Neutrophil (primary cell): ENCODE measurements at regions not wholly inside any gene's neighbourhood (a gene's known extent, or its start where the extent isn't known, plus 50 kb on each side); places are given as distances from the start of the nearest gene placed in this dataset.

Experiments used
- H3K27ac ChIP-seq: fragments of 200-600 bp; sonication (generic); 2 replicates; pipeline ENCODE4 v1.5.1; 2016; ENCODE audit warnings: mild to moderate bottlenecking, moderate library complexity
- H3K27me3 ChIP-seq: fragments of 200-600 bp; sonication (generic); 2 replicates; pipeline ENCODE4 v1.6.0; 2016; ENCODE audit warnings: mild to moderate bottlenecking
- H3K36me3 ChIP-seq: fragments of 200-600 bp; sonication (generic); 2 replicates; pipeline ENCODE4 v1.5.1; 2017
- H3K4me1 ChIP-seq, 2 experiments: fragments of 200-600 bp in 1 of 2; sonication (generic) in 1 of 2; 1 replicate in 1 of 2; 2 replicates in 1 of 2; pipeline versions ENCODE4 v1.5.1 to v1.6.1; 2013 to 2016; ENCODE audit warnings: low read depth in 1 of 2, low read length in 1 of 2, mild to moderate bottlenecking in 1 of 2, moderate library complexity in 1 of 2; ENCODE audit not compliant: control insufficient read depth in 1 of 2, insufficient read depth in 1 of 2
- H3K4me3 ChIP-seq, 2 experiments: fragments of 200-600 bp in 1 of 2; sonication (generic) in 1 of 2; 1 replicate in 1 of 2; 2 replicates in 1 of 2; pipeline ENCODE4 v1.5.1; 2013 to 2016; ENCODE audit warnings: low read depth in 1 of 2, low read length in 1 of 2, mild to moderate bottlenecking in 1 of 2, moderate library complexity in 1 of 2
- H3K9me3 ChIP-seq: fragments of 200-600 bp; sonication (generic); 2 replicates; pipeline ENCODE4 v1.5.1; 2016
- TF ChIP-seq, protein P1 (sequence below): fragments of 200-600 bp; sonication (generic); IDR thresholded peaks from 2 replicates; pipeline ENCODE4 v1.5.1; 2016; ENCODE audit warnings: antibody characterized with exemption

DNA sequence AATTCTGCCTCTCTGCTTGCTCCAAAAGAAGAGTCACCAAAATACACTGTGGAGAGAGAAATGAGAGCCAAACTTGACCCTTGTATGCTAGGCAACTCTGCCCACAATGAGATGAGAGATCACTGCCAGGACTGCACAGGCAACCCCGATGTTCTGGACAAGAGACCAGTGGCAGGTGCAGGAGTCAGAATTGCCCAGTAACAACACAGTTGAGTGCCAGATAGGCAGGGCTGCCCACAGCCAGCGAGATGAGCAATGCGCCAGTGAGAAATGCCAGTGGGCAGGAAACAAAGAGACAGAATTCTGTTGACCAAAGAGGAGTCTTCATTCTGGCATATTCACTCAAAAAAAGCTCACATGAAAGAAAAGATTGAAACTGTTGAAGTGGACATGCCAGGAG is 570.7 kb downstream of the CAAP1 start:
- no peaks in the 10 kb centered on the region for H3K4me1 ChIP-seq
- no peak overlapping the region for H3K27ac ChIP-seq
- TF ChIP-seq, protein P1, sequence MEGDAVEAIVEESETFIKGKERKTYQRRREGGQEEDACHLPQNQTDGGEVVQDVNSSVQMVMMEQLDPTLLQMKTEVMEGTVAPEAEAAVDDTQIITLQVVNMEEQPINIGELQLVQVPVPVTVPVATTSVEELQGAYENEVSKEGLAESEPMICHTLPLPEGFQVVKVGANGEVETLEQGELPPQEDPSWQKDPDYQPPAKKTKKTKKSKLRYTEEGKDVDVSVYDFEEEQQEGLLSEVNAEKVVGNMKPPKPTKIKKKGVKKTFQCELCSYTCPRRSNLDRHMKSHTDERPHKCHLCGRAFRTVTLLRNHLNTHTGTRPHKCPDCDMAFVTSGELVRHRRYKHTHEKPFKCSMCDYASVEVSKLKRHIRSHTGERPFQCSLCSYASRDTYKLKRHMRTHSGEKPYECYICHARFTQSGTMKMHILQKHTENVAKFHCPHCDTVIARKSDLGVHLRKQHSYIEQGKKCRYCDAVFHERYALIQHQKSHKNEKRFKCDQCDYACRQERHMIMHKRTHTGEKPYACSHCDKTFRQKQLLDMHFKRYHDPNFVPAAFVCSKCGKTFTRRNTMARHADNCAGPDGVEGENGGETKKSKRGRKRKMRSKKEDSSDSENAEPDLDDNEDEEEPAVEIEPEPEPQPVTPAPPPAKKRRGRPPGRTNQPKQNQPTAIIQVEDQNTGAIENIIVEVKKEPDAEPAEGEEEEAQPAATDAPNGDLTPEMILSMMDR, result no peak
- H3K9me3 ChIP-seq, result no peaks in the 10 kb centered on the region
- H3K4me3 ChIP-seq, result no peak overlapping the region
- no peaks in the 10 kb centered on the region for H3K36me3 ChIP-seq
- no peaks in the 10 kb centered on the region for H3K27me3 ChIP-seq

DNA sequence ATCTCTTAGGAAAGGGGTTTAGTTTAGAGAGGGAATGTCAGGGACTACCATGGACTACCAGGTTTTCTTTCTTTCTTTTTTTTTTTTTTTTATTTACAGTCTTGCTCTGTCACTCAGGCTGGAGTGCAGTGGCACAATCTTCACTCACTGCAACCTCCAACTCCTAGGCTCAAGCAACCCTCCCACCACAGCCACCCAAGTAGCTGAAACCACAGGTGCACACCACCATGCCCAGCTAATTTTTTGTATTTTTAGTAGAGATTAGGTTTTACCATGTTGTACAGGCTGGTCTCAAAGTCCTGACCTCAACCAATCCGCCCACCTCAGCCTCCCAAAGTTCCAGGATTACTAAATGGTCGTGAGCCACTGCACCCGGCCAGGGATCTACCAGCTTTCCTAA is 572.7 kb downstream of the CAAP1 start:
- Histone ChIP-seq H3K4me3 (no peak overlapping the region), H3K36me3 (no peaks in the 10 kb centered on the region), H3K9me3 (no peaks in the 10 kb centered on the region), H3K4me1 (no peaks in the 10 kb centered on the region), H3K27ac (no peak overlapping the region), H3K27me3 (no peaks in the 10 kb centered on the region)
- TF ChIP-seq, protein P1, result no peak

DNA sequence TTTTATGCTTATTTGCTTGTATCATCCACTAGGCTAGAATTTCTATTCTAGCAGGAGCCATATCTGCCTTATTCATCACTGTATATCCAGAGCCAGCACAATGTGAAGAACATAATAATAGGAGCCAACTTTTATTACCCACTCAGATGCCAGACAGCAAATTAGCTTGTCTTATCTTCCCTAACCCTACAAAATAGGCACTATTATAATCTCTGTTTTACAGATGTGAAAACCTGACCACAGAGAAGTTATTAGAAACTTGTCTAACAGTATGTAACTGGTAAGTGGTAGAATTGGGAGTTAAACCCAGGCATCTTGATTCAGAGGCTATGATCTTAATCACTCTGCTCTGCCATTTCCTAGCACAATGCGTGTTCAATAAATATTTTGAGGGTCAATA is 579.5 kb downstream of the CAAP1 start:
- Histone ChIP-seq H3K27me3 (no peaks in the 10 kb centered on the region), H3K27ac (no peak overlapping the region), H3K36me3 (no peaks in the 10 kb centered on the region), H3K9me3 (no peaks in the 10 kb centered on the region), H3K4me1 (no peaks in the 10 kb centered on the region), H3K4me3 (no peak overlapping the region)
- TF ChIP-seq, protein P1, result no peak

DNA sequence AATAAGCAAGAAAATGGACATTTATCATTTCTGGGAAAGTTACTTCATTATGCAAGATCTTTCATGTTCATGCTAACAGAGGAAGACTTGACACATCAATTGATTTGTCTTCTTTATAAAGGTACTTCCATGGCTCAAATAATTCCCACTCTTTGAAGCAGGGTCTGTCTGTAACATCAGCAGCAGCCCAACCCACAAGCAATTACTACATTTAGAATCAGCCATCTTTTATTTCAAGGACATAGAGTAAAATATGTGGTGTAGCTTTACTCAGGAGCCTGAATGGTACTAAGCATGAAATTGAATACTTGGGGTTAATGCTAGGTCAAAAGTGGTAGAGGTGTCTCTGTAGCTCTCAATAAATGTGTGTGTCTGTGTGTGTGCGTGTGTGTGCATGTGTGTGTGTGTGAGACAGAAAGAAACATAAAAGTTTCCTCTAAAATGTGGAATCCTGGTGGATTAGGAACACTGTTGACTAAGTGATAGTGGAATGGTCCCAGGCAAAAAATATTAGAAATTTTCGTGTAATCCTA is 581.1 kb downstream of the CAAP1 start:
- TF ChIP-seq, protein P1, result no peak
- Histone ChIP-seq H3K27ac (no peak overlapping the region), H3K27me3 (no peaks in the 10 kb centered on the region), H3K4me3 (no peak overlapping the region), H3K9me3 (no peaks in the 10 kb centered on the region), H3K4me1 (no peaks in the 10 kb centered on the region), H3K36me3 (no peaks in the 10 kb centered on the region)

DNA sequence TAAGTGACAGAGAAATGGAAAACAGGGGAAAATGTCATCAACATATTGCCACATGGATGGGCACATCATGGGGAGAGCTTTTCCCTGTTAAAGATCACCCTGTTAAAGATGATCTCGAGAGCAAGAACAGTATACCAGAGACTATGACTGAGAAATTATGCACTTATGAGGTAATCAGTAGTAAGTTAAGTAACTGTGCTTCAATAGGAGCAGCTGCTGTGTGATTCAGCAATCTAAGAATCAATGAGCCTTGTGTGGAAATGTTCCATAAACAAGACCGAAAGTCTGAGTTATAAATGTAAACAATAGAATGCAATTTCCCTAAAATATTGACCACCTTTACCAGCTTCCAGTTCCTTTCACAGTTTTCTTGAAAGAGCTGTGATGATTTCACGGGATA is 582.3 kb downstream of the CAAP1 start:
- H3K27ac ChIP-seq, result no peak overlapping the region
- no peaks in the 10 kb centered on the region for H3K4me1 ChIP-seq
- no peak overlapping the region for H3K4me3 ChIP-seq
- no peaks in the 10 kb centered on the region for H3K9me3 ChIP-seq
- no peaks in the 10 kb centered on the region for H3K27me3 ChIP-seq
- TF ChIP-seq, protein P1, result no peak
- H3K36me3 ChIP-seq, result no peaks in the 10 kb centered on the region

DNA sequence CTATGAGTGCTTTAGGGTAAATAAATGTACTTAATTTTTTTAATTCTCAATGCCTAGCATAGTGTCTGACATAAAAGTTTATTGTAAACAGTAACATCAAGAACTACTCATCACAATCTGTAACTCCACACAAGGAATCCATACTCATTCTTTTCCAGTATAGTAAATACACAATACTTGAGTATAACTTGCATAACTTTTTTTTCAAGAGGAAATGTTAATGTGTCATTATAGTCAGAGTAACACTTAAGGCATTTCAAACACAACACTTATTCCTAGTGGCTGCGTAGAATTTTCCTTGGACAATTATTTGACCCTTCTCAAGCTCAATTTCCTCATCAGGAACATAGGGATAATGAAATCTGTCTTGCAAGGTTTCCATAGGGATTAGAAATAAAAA is 584.3 kb downstream of the CAAP1 start:
- Histone ChIP-seq H3K4me3 (no peak overlapping the region), H3K27me3 (no peaks in the 10 kb centered on the region), H3K4me1 (no peaks in the 10 kb centered on the region), H3K27ac (no peak overlapping the region), H3K9me3 (no peaks in the 10 kb centered on the region), H3K36me3 (no peaks in the 10 kb centered on the region)
- TF ChIP-seq, protein P1, result no peak
